GM10266 (cell line): ENCODE measurements at regions not wholly inside any gene's neighbourhood (a gene's known extent, or its start where the extent isn't known, plus 50 kb on each side); places are given as distances from the start of the nearest gene placed in this dataset.

Experiments
- DNase-seq: peaks from one replicate; pipeline ENCODE4 v3.0.0; 2012; ENCODE audit errors: extremely low spot score
- CTCF ChIP-seq: IDR thresholded peaks from 2 replicates; pipeline ENCODE4 v1.5.1; 2012; ENCODE audit warnings: mild to moderate bottlenecking, low read depth; ENCODE audit not compliant: control insufficient read depth, insufficient read depth; ENCODE audit errors: missing control alignments

GRCh38 chr6:105978974-105979373 is 107.2 kb upstream of the PRDM1 start:
- no peak for TF ChIP-seq CTCF
- no peak for DNase-seq

GRCh38 chr6:105977934-105978504 is 108.1 kb upstream of the PRDM1 start:
- no peak for TF ChIP-seq CTCF

GRCh38 chr6:105974986-105975385 is 111.2 kb upstream of the PRDM1 start:
- no peak for DNase-seq
- TF ChIP-seq CTCF, result no peak

More at GRCh38 chr6:105977934-105978504, 108.1 kb upstream of the PRDM1 start:
- no peak for DNase-seq

GRCh38 chr6:105972440-105972839 is 113.7 kb upstream of the PRDM1 start:
- no peak for DNase-seq
- TF ChIP-seq CTCF, result no peak

DNA sequence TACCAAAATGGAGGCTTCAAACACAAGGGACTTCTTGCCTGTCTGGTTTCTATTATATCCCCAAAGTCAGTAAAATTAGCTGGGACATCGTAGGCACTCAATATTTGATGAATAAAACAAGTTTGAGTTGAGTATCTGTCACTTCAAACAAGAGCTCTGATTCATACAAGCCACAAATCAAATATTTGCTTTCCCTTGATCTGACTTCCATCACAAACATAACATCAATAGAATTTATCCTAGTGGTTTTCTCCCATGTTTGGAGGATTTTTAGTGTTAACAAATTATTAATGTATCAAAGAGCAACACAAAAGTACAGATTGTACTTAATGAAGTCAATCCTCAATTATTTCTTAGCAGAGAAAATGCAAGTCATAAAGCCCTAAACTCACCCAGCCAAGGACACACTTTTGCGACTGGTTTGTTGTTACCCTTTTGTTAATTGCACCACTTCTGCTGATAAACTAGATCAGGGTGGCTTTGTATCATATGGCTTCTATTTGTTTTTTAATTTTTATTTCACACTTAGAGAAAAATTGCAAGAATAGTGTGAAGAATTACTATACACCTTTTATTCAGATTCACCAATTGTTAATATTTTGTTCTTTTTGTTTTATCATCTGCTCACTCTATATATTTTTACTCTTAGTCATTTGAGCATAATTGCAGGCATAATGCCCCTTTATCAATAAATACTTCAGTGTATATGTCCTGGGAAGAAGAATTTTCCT is 117.4 kb upstream of the PRDM1 start:
- no peak for DNase-seq
- no peak for TF ChIP-seq CTCF

DNA sequence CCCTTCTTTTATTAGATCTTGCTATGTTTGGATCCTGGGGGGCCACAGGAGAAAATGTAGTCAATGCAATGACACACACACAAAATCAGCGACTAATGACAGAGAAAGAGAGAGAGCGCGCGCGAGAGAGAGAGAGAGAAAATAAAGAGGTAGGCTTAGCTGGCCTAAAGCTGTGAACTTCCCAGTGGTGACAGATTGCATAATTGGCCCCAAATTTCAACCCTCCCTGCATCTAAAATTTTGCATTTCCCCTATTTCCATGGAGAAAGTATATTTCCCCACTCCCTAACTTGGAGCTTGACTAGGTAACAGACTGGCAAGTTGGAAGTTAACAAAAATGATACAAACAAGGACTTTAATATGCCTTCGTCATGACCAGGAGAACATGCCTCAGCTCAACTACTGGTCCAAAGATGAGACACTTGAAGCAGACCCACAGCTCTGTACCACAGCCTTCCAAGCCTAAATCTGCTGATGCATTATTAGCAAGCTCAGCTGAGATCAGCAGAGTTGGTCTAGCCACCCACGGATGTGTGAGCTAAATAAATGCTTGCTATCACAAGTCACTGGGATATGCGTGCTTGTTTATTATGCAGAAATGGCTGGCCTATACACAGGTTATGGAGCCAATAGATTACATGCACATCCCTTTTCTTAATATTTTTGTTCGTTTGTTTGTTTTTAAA is 118.1 kb upstream of the PRDM1 start:
- no peak for DNase-seq
- no peak for TF ChIP-seq CTCF

GRCh38 chr6:105966481-105966880 is 119.7 kb upstream of the PRDM1 start:
- no peak for DNase-seq
- no peak for TF ChIP-seq CTCF
